NCI-H748 (cell line): ENCODE measurements at regions not wholly inside any gene's neighbourhood (a gene's known extent, or its start where the extent isn't known, plus 50 kb on each side); places are given as distances from the start of the nearest gene placed in this dataset.

ENCODE experiments used
- DNase-seq: peaks from one replicate; lab custom pipeline; 2025; ENCODE audit not compliant: unreplicated experiment; lab: John Stamatoyannopoulos, UW

GRCh38 chr20:56988446-56988845, 278.0 kb downstream of the BMP7 start:
- DNase-seq, result no peak

GRCh38 chr20:56989516-56989915, 276.9 kb downstream of the BMP7 start:
- DNase-seq, result no peak

GRCh38 chr20:56993020-56993559, 273.4 kb downstream of the BMP7 start:
- DNase-seq, result no peak

- DNase-seq, result no peak
These were observed 272.4 kb downstream of the BMP7 start for GRCh38 chr20:56994006-56994405.

GRCh38 chr20:56995149-56995548, 271.3 kb downstream of the BMP7 start:
- no peak for DNase-seq

- DNase-seq, result peak; percentile 3
These were observed 270.8 kb downstream of the BMP7 start for GRCh38 chr20:56995635-56996075.

GRCh38 chr20:56996533-56996932, 269.9 kb downstream of the BMP7 start:
- no peak for DNase-seq

- DNase-seq, result no peak
These were observed 268.0 kb downstream of the BMP7 start for GRCh38 chr20:56998438-56998837.

GRCh38 chr20:57000441-57000968, 265.9 kb downstream of the BMP7 start:
- no peak for DNase-seq

GRCh38 chr20:57001126-57001767, 265.2 kb downstream of the BMP7 start:
- DNase-seq, result no peak

GRCh38 chr20:57002066-57002570, 264.3 kb downstream of the BMP7 start:
- no peak for DNase-seq

GRCh38 chr20:57003012-57003411, 263.4 kb downstream of the BMP7 start:
- no peak for DNase-seq

GRCh38 chr20:57004416-57004815, 262.0 kb downstream of the BMP7 start:
- no peak for DNase-seq

- DNase-seq, result no peak
These were observed 261.2 kb downstream of the BMP7 start for GRCh38 chr20:57004951-57005933.

GRCh38 chr20:57006411-57007170, 259.9 kb downstream of the BMP7 start:
- no peak for DNase-seq

GRCh38 chr20:57007171-57007540, 259.3 kb downstream of the BMP7 start:
- no peak for DNase-seq

GRCh38 chr20:57008217-57008616, 258.2 kb downstream of the BMP7 start:
- no peak for DNase-seq

- no peak for DNase-seq
These were observed 257.1 kb downstream of the BMP7 start for GRCh38 chr20:57009355-57009754.

GRCh38 chr20:57009775-57010174, 256.7 kb downstream of the BMP7 start:
- DNase-seq, result no peak

GRCh38 chr20:57012691-57013090, 253.8 kb downstream of the BMP7 start:
- no peak for DNase-seq

- no peak for DNase-seq
These were observed 253.2 kb downstream of the BMP7 start for GRCh38 chr20:57013217-57013616.
